ENCODE measurements at regions not wholly inside any gene's neighbourhood (a gene's known extent, or its start where the extent isn't known, plus 50 kb on each side); places are given as distances from the start of the nearest gene placed in this dataset.

- no peak for TF ChIP-seq NR2F1 (conservative IDR thresholded peaks at IDR 0.05)
- no peak for TF ChIP-seq CBX5 (IDR thresholded peaks at IDR 0.05; ENCODE audit: low read depth)
Observed at GRCh38 chr6:102670735-102671134, 1277.2 kb downstream of the GRIK2 start (continued).

GRCh38 chr6:102662851-102663250 lies 1269.3 kb downstream of the GRIK2 start:
- H3K27me3 ChIP-seq (replicated peaks in 1 of 2; ENCODE audit: control insufficient read depth in 2 of 2, insufficient read depth in 2 of 2, low read length in 1 of 2), result no peaks in the 10 kb centered on the region
- BruUV-seq (replicated peaks), result no TSS peak
- DNase-seq (ENCODE audit: low read depth, low spot score) (no peak), FAIRE-seq (no peak), ATAC-seq (no peak)
- H3K4me3 ChIP-seq, result no peak overlapping the region
- no peaks in the 10 kb centered on the region for H3K9me3 ChIP-seq (replicated peaks; ENCODE audit: control insufficient read depth, insufficient read depth, low read length)
- no peak overlapping the region for H2AFZ ChIP-seq (ENCODE audit: control insufficient read depth, low read depth, low read length)
- ChIA-PET POLR2A (interaction anchor here (0.6 kb wide), 1 partner anchor 106 kb away, joined by 4 read pairs; no protein-coding TSS in a partner anchor), CTCF (no interaction called here), SMC1A (ENCODE audit: uncharacterized antibody, unreplicated experiment) (no interaction called here), RAD21 (ENCODE audit: unreplicated experiment) (no interaction called here)
- intact Hi-C loops (cut with micrococcal nuclease; ENCODE audit: unreplicated experiment), result no loop called here
- H3K27ac ChIP-seq (ENCODE audit: control insufficient read depth, insufficient read depth), result no peak overlapping the region
- WGBS (ENCODE audit: insufficient coverage, insufficient replicate concordance, low lambda C conversion rate, missing lambda C conversion rate), result 5% methylated on average over 3 of the region's 3 CpGs
- H3K36me3 ChIP-seq (ENCODE audit: control insufficient read depth in 2 of 2, insufficient read depth in 2 of 2, low read length in 1 of 2), result no peaks in the 10 kb centered on the region
- no peaks in the 10 kb centered on the region for H4K20me1 ChIP-seq (ENCODE audit: control insufficient read depth, insufficient read depth)
- H3K4me2 ChIP-seq (ENCODE audit: control insufficient read depth, insufficient read depth), result no peak overlapping the region
- no peaks in the 10 kb centered on the region for H3K4me1 ChIP-seq (ENCODE audit: control insufficient read depth, insufficient read depth, low read length)
- in situ Hi-C loops (cut with MboI), result no loop called here
- no peak overlapping the region for H3K9ac ChIP-seq (ENCODE audit: control insufficient read depth, insufficient read depth, low read length)
- no peaks in the 10 kb centered on the region for H3K79me2 ChIP-seq (ENCODE audit: control insufficient read depth, insufficient read depth, low read length)
- TF ChIP-seq SKIL (IDR thresholded peaks at IDR 0.05; ENCODE audit: low read depth, poor library complexity, severe bottlenecking) (no peak), HDAC2 (IDR thresholded peaks at IDR 0.05) (no peak), POLR2AphosphoS5 (IDR thresholded peaks at IDR 0.05; ENCODE audit: low read length) (no peak), JUNB (IDR thresholded peaks at IDR 0.05) (no peak), RB1 (IDR thresholded peaks at IDR 0.05; ENCODE audit: borderline replicate concordance) (no peak), CBX3 (IDR thresholded peaks at IDR 0.05; ENCODE audit: borderline replicate concordance, low read depth) (no peak), ATF3 (IDR thresholded peaks at IDR 0.05; ENCODE audit: borderline replicate concordance, extremely low read depth, low read depth, low read length) (no peak), IRF4 (IDR thresholded peaks at IDR 0.05; ENCODE audit: low read depth, low read length) (no peak), NRF1 (conservative IDR thresholded peaks at IDR 0.05; ENCODE audit: low read depth, low read length) (no peak), CUX1 (IDR thresholded peaks at IDR 0.05; ENCODE audit: insufficient replicate concordance, low read depth, low read length) (no peak), MEF2B (IDR thresholded peaks at IDR 0.05; ENCODE audit: partially characterized antibody, poor library complexity, severe bottlenecking) (no peak), NFYB (IDR thresholded peaks at IDR 0.05; ENCODE audit: insufficient read depth, low read depth, low read length) (no peak), KDM1A (IDR thresholded peaks at IDR 0.05; ENCODE audit: borderline replicate concordance) (no peak), IKZF1 (conservative IDR thresholded peaks at IDR 0.05) (no peak)
